ENCODE measurements at regions not wholly inside any gene's neighbourhood (a gene's known extent, or its start where the extent isn't known, plus 50 kb on each side); places are given as distances from the start of the nearest gene placed in this dataset.

GRCh38 chr5:1975898-1976765, 93.4 kb upstream of the IRX4 start:
- DNase-seq (no peak), ATAC-seq (no peak)

DNA sequence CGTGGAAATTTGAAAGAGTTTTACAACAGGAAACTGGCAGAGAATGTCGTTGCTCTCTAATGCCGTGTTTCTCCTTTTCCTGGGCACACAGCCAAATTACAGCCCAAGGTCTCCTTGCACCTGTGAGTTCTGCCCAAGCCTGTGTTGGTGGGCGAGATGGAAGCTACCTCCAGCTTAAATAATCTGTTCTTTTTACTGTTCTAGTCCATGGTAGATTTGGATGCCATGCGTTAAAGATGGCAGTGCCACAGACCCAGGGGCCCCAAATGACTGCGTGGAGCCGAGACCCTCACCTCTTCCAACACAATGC, 92.6 kb upstream of the IRX4 start:
- no peak for DNase-seq

GRCh38 chr5:1974501-1975405, 92.0 kb upstream of the IRX4 start:
- DNase-seq = no peak
- ATAC-seq = no peak

More for the DNA sequence above, 92.6 kb upstream of the IRX4 start:
- no peak for ATAC-seq

GRCh38 chr5:1974081-1974480, 91.4 kb upstream of the IRX4 start:
- ATAC-seq (no peak), DNase-seq (no peak)

- ATAC-seq (no peak), DNase-seq (no peak)
These were observed 90.8 kb upstream of the IRX4 start for GRCh38 chr5:1973391-1974013.

GRCh38 chr5:1971944-1972343, 89.2 kb upstream of the IRX4 start:
- ATAC-seq (no peak), DNase-seq (no peak)

DNA sequence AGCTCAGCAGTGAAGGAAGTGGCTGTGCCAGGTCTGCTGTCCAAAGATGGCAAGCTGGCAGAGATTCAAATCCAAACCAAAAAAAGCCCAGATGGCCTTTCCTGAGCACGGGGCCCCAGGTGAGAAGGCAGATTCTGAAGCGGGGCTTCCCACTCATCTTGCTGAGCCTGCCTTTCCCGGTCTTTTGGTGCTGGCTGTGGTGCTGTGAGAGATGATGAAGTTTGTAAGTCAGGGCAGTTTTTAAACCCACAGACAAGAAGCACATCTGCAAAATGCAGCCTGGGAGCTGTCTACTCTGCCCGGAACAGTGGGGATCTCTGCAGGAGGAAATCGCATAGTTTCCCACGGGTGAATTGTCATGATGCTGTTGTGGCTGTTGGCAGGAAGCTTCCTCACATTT, 85.0 kb upstream of the IRX4 start:
- DNase-seq (no peak), ATAC-seq (no peak)

DNA sequence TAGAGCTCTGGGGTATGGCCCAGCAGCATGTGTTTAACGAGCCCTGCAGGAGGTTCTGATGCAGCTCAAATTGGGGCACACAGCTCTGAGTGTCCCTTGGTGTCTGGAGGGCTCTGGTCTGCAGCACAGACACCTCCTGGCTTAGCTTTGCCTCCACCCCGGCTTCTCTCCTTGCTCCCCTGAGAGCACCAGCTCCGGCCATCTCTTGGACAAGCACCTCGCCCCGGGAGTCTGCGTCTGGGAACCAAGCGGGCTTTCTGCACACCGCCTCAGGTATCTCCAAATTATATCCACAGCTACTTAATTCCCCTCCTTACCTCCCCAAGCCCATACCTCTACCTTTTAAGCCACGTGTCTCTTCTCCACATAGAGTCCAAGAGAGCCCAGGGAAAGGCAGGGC, 83.7 kb upstream of the IRX4 start:
- no peak for DNase-seq
- no peak for ATAC-seq

DNA sequence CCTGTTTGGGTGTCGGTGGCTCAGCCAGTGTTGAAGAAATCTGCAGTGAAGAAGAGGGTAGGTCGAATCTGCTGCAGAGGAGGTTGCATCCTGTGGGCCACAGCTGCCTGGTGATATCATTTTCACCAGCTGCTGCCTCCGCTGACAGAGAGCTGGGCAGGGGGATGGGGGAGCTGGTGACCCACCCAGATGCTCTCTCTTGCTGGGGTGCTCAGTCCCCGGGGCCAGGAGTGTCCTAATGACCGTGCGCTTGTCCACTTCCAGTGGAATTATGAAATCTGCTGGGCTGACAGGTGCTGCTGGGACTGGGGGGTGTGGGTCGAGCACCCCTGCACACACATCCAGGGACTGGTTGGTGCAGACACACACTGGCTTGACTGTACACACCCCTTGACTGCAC, 83.2 kb upstream of the IRX4 start:
- no peak for DNase-seq

GRCh38 chr5:1963941-1964451, 81.3 kb upstream of the IRX4 start:
- DNase-seq = no peak
- no peak for ATAC-seq

More for the DNA sequence above, 83.2 kb upstream of the IRX4 start:
- no peak for ATAC-seq

DNA sequence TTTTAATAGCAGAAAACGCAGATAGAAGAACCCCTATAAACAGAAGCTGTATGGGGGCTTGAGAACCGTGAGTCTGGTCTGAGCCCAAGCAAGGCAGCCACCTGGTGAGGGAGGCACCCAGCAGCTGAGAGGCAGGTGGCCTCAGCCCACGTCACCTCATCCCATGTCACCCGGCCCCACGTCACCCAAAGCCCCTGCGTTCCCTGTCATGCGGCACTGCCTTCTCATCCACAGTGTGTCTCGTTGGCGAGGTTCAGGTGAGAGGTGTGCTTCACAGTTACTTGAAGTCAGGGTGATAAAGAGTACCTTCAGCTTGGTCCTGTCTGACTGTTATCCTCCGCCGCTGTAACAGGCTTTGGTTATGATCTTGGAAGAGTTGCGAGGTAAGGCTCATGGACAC, 80.6 kb upstream of the IRX4 start:
- ATAC-seq (no peak), DNase-seq (no peak)

GRCh38 chr5:1962619-1963355, 80.1 kb upstream of the IRX4 start:
- no peak for ATAC-seq

GRCh38 chr5:1961952-1962595, 79.3 kb upstream of the IRX4 start:
- no peak for ATAC-seq
- DNase-seq = no peak

More at GRCh38 chr5:1962619-1963355, 80.1 kb upstream of the IRX4 start:
- no peak for DNase-seq

GRCh38 chr5:1961304-1961946, 78.7 kb upstream of the IRX4 start:
- DNase-seq = no peak
- no peak for ATAC-seq

- ATAC-seq = no peak
- no peak for DNase-seq
These were observed 78.0 kb upstream of the IRX4 start for GRCh38 chr5:1960595-1961303.

DNA sequence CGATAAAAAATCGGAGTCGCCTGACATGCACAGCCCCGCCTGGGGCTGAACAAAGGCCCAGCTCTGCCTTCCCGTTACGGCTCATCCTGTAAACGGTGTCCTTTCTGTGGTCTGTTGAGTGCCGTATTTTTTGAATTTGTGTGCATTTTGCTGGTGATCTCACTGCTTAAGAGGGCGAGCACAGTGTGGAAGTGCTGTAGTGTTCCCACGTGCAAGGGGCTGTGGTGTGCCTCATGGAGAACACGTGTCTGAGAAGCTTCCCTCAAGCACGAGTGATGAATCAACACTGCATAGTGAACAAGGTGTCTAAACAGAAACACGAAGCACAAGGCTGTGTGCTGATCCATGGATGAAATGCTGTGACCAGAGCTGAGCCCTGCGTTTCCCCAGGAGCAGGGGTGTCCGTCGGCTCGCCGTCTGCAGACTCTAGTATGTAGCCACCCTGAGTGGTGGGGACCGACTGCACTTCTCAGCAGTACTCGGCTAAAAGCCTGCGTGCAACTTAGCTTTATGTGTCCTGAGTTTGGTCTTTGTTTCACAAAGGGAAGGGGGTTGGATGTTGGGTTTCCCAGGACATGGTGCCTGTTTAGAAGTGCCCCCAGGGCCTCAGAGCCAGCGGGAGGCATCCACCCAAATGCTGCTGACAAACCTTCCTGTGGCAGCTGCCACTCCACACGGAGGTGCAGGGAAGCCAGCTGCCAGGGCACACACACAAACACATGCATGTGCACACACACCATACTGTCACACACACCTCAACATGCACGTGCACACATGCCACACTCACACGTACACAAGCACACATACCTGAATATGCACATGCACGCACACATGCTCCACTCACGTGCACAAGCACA, 77.2 kb upstream of the IRX4 start:
- DNase-seq (no peak), ATAC-seq (no peak)

GRCh38 chr5:1959231-1959630, 76.5 kb upstream of the IRX4 start:
- no peak for ATAC-seq
- DNase-seq = no peak

GRCh38 chr5:1958211-1959010, 75.7 kb upstream of the IRX4 start:
- ATAC-seq = no peak
- no peak for DNase-seq
